ENCODE measurements at regions not wholly inside any gene's neighbourhood (a gene's known extent, or its start where the extent isn't known, plus 50 kb on each side); places are given as distances from the start of the nearest gene placed in this dataset.
"Not testable (repeated sequence)": the region's sequence is repeated elsewhere in the genome, so short reads cannot be mapped to it uniquely, and the experiment has no call there.

GRCh38 chr6:167689751-167690150 lies 137.0 kb upstream of the AFDN start:
- DNase-seq (ENCODE audit: low read depth in 2 of 2): peak; percentile 35 to 40

- not testable (repeated sequence) for DNase-seq (ENCODE audit: low read depth in 2 of 2)
These were observed 136.4 kb upstream of the AFDN start for GRCh38 chr6:167690167-167690922.

- DNase-seq (ENCODE audit: low read depth in 2 of 2): no peak
These were observed 135.8 kb upstream of the AFDN start for GRCh38 chr6:167690931-167691330.

GRCh38 chr6:167691533-167692312 lies 135.0 kb upstream of the AFDN start:
- DNase-seq (ENCODE audit: low read depth in 2 of 2): no peak

- DNase-seq (ENCODE audit: low read depth in 2 of 2): not testable (repeated sequence)
These were observed 133.2 kb upstream of the AFDN start for GRCh38 chr6:167693478-167693877.

GRCh38 chr6:167695831-167696230 lies 130.9 kb upstream of the AFDN start:
- no peak for DNase-seq (ENCODE audit: low read depth in 2 of 2)

- DNase-seq (ENCODE audit: low read depth in 2 of 2): no peak
These were observed 130.4 kb upstream of the AFDN start for GRCh38 chr6:167696296-167696695.

- no peak for DNase-seq (ENCODE audit: low read depth in 2 of 2)
These were observed 129.4 kb upstream of the AFDN start for GRCh38 chr6:167697316-167697715.

GRCh38 chr6:167698540-167698939 lies 128.2 kb upstream of the AFDN start:
- DNase-seq (ENCODE audit: low read depth in 2 of 2): no peak

- peak; percentile 81 to 90 for DNase-seq (ENCODE audit: low read depth in 2 of 2)
These were observed 127.4 kb upstream of the AFDN start for GRCh38 chr6:167699141-167699931.

- DNase-seq (ENCODE audit: low read depth in 2 of 2): peak in 1 of 2 donors; percentile 20
These were observed 126.5 kb upstream of the AFDN start for GRCh38 chr6:167700199-167700598.

- no peak for DNase-seq (ENCODE audit: low read depth in 2 of 2)
These were observed 125.7 kb upstream of the AFDN start for GRCh38 chr6:167701010-167701409.

GRCh38 chr6:167702241-167702827 lies 124.4 kb upstream of the AFDN start:
- DNase-seq (ENCODE audit: low read depth in 2 of 2): peak; percentile 51 to 81

GRCh38 chr6:167703347-167703746 lies 123.4 kb upstream of the AFDN start:
- no peak for DNase-seq (ENCODE audit: low read depth in 2 of 2)

- DNase-seq (ENCODE audit: low read depth in 2 of 2): no peak
These were observed 122.9 kb upstream of the AFDN start for GRCh38 chr6:167703781-167704180.

- no peak for DNase-seq (ENCODE audit: low read depth in 2 of 2)
These were observed 122.3 kb upstream of the AFDN start for GRCh38 chr6:167704396-167704901.

GRCh38 chr6:167705211-167705750 lies 121.4 kb upstream of the AFDN start:
- DNase-seq (ENCODE audit: low read depth in 2 of 2): no peak

GRCh38 chr6:167706313-167707109 lies 120.2 kb upstream of the AFDN start:
- DNase-seq (ENCODE audit: low read depth in 2 of 2): no peak

- no peak for DNase-seq (ENCODE audit: low read depth in 2 of 2)
These were observed 118.8 kb upstream of the AFDN start for GRCh38 chr6:167707686-167708500.

Measured in lung microvascular endothelial cell (primary cell).